Stomach (tissue), 8 donors: ENCODE measurements at regions not wholly inside any gene's neighbourhood (a gene's known extent, or its start where the extent isn't known, plus 50 kb on each side); places are given as distances from the start of the nearest gene placed in this dataset.

ENCODE experiments used
- DNase-seq, 2 donors: peaks; one replicate each; pipeline versions ENCODE4 v3.0.0 to v3.0.0-alpha.2; 2013 to 2019
- H3K27ac ChIP-seq, 5 donors: fragments of 200-600 bp in 4 of 5; sonication (generic) in 4 of 5; one replicate each; pipeline ENCODE4 v1.5.1; 2013 to 2019; ENCODE audit warnings: mild to moderate bottlenecking in 1 of 5, moderate library complexity in 1 of 5
- H3K27me3 ChIP-seq, 3 donors: fragments of 200-600 bp; sonication (generic); one replicate each; pipeline ENCODE4 v1.5.1; 2017 to 2019; ENCODE audit warnings: mixed run types in 1 of 3
- H3K36me3 ChIP-seq, 4 donors: fragments of 200-600 bp; sonication (generic); 1 replicate in 3 of 4; 2 replicates in 1 of 4; pipeline ENCODE4 v1.5.1; 2016 to 2019
- H3K4me1 ChIP-seq, 4 donors: fragments of 200-600 bp; sonication (generic); one replicate each; pipeline ENCODE4 v1.5.1; 2016 to 2019
- H3K4me3 ChIP-seq, 4 donors: fragments of 200-600 bp; sonication (generic) in 3 of 4; one replicate each; pipeline ENCODE4 v1.5.1; 2016 to 2019; ENCODE audit warnings: mild to moderate bottlenecking in 1 of 4
- H3K9me3 ChIP-seq, 4 donors: fragments of 200-600 bp; sonication (generic); one replicate each; pipeline ENCODE4 v1.5.1; 2016 to 2019
- EP300 ChIP-seq: sonication (generic); formaldehyde crosslinking; IDR thresholded peaks from one replicate; pipeline ENCODE4 v1.6.1; 2017; ENCODE audit warnings: antibody characterized with exemption
- POLR2A ChIP-seq, 4 donors: fragments of 450-650 bp; IDR thresholded peaks; one replicate each; pipeline ENCODE4 v1.6.1; 2016; ENCODE audit warnings: antibody characterized with exemption in 4 of 4, control low read depth in 2 of 4, mild to moderate bottlenecking in 1 of 4, moderate library complexity in 1 of 4
- POLR2AphosphoS5 ChIP-seq, 3 donors: sonication (generic); formaldehyde crosslinking; IDR thresholded peaks; one replicate each; pipeline ENCODE4 v1.6.1; 2016; ENCODE audit warnings: antibody characterized with exemption in 3 of 3
- WGBS, 5 donors: extraction: QIAGEN DNeasy Blood & Tissue Kit in 3 of 5; methylation state at CpG; one replicate each; pipeline versions ENCODE4 v1.1.5 to v1.1.7; 2013 to 2018; 5-methylcytosine and 5-hydroxymethylcytosine counted together
- intact Hi-C: fragments of 100-400 bp; cut with DNase I; formaldehyde crosslinking; loops from one replicate; pipeline ENCODE4 v1.15.1; 2023; ENCODE audit warnings: low total_unique reads
- TF ChIP-seq, protein P1 (sequence below), 7 experiments: fragments of 450-650 bp in 4 of 7; fragments of 200-600 bp in 3 of 7; sonication (generic) in 3 of 7; IDR thresholded peaks; one replicate each; pipeline ENCODE4 v1.5.1; 2016 to 2019; ENCODE audit warnings: antibody characterized with exemption in 7 of 7, control low read depth in 2 of 7, mild to moderate bottlenecking in 1 of 7
- donor health status: healthy with polysubstance abuse.
- donor health status: Bipolar disorder and iron deficiency.
- donor health status: healthy.

DNA sequence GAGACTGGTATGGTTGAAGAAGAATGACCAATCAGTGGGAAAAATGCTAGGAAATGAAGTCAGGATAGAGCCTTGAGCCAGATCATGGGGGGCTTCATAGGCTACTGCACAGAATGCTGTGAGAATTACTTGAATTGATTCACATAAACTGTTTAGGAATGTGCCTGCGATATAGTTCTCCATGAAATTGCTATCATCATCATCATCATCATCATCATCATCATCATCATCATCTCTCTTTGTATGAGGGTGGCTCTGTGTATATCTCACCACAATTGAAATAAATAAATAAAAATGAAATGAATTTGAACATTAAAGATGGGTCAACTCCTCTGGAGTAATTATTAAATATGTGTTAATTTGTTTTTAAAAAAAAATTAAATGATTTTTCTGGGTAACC is 148.6 kb upstream of the LEF1 start:
- no peak for DNase-seq
- Histone ChIP-seq H3K9me3 (peaks cover 0 to 5% (median 0%) of the 10 kb centered on the region in 4 donors), H3K27ac (no peak overlapping the region), H3K4me1 (no peaks in the 10 kb centered on the region), H3K36me3 (no peaks in the 10 kb centered on the region), H3K27me3 (no peaks in the 10 kb centered on the region), H3K4me3 (no peak overlapping the region)
- intact Hi-C loops, result no loop called here
- 90 to 100% (median 94%) methylated on average over 1 of the region's 1 CpG for WGBS, 5 donors
- TF ChIP-seq, protein P1, sequence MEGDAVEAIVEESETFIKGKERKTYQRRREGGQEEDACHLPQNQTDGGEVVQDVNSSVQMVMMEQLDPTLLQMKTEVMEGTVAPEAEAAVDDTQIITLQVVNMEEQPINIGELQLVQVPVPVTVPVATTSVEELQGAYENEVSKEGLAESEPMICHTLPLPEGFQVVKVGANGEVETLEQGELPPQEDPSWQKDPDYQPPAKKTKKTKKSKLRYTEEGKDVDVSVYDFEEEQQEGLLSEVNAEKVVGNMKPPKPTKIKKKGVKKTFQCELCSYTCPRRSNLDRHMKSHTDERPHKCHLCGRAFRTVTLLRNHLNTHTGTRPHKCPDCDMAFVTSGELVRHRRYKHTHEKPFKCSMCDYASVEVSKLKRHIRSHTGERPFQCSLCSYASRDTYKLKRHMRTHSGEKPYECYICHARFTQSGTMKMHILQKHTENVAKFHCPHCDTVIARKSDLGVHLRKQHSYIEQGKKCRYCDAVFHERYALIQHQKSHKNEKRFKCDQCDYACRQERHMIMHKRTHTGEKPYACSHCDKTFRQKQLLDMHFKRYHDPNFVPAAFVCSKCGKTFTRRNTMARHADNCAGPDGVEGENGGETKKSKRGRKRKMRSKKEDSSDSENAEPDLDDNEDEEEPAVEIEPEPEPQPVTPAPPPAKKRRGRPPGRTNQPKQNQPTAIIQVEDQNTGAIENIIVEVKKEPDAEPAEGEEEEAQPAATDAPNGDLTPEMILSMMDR (IDR thresholded peaks at IDR 0.05), result no peak
- TF ChIP-seq POLR2AphosphoS5 (IDR thresholded peaks at IDR 0.05) (no peak), POLR2A (IDR thresholded peaks at IDR 0.05) (no peak), EP300 (no peak)

DNA sequence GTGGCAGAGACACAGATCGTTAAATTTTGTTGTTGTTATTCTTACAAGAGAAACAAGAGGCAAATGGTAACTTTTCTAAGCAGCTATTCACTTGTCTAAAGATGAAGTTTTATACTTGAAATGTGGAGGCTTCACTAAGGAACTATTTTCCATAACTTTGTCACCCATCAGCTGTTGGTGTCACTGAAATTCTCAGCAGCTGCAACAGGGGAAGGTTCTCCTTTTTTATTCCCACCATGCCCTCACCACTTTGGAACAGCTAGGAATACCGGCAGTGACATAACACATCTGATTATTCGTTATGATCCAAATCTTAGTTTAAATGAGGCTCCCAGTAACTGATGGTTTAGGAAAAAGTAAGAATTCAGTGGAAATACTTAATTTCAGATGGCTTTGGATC is 147.0 kb upstream of the LEF1 start:
- Histone ChIP-seq H3K4me3 (no peak overlapping the region), H3K27ac (no peak overlapping the region), H3K9me3 (no peaks in the 10 kb centered on the region), H3K36me3 (no peaks in the 10 kb centered on the region), H3K4me1 (no peaks in the 10 kb centered on the region), H3K27me3 (no peaks in the 10 kb centered on the region)
- WGBS, 5 donors, result 83 to 86% (median 85%) methylated on average over 3 of the region's 3 CpGs
- TF ChIP-seq POLR2A (IDR thresholded peaks at IDR 0.05) (no peak), EP300 (no peak), POLR2AphosphoS5 (IDR thresholded peaks at IDR 0.05) (no peak)
- TF ChIP-seq, protein P1 (IDR thresholded peaks at IDR 0.05), result no peak
- intact Hi-C loops, result no loop called here
- peak in 1 of 2 donors; percentile 17 for DNase-seq

DNA sequence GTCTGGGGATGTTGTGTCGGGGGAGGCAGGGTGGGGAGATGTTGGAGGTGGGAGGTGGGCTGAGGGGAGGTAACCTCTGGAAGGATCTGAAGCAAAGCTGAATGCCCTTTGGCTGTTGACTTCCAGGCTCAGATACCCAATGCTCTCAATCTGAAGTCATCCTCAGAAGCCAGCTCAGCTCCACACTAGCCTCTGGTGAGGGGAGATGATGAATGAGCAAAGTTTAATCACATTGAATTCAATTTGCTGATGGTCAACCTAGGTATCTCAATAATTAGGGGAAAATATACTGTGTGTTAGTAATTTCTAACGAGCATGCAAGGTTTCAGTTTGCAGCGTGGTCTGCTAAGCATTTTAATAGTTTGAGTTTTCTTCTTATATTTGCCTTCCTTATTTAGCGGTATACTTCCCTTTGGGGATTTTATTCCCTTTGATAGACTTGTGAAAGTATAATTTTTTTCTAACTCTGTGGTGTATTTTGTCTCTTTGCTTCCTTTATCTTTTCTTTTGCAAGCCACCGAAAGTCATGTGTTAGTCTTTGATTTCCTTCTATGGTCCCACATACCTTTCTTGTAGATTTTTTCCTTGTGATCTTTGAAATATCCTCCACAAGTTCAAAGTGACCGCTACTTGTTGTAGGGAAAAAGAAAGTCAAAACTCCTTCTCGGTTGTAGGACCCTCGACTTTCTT is 146.3 kb upstream of the LEF1 start:
- TF ChIP-seq POLR2A (IDR thresholded peaks at IDR 0.05) (no peak), EP300 (no peak), POLR2AphosphoS5 (IDR thresholded peaks at IDR 0.05) (no peak)
- TF ChIP-seq, protein P1 (IDR thresholded peaks at IDR 0.05), result no peak
- no peak for DNase-seq
- 62 to 73% (median 68%) methylated on average over 8 of the region's 8 CpGs for WGBS, 5 donors
- Histone ChIP-seq H3K27ac (no peak overlapping the region), H3K4me3 (no peak overlapping the region), H3K27me3 (no peaks in the 10 kb centered on the region), H3K9me3 (peaks cover 0 to 5% (median 0%) of the 10 kb centered on the region in 4 donors), H3K4me1 (no peaks in the 10 kb centered on the region), H3K36me3 (no peaks in the 10 kb centered on the region)
- intact Hi-C loops, result no loop called here

DNA sequence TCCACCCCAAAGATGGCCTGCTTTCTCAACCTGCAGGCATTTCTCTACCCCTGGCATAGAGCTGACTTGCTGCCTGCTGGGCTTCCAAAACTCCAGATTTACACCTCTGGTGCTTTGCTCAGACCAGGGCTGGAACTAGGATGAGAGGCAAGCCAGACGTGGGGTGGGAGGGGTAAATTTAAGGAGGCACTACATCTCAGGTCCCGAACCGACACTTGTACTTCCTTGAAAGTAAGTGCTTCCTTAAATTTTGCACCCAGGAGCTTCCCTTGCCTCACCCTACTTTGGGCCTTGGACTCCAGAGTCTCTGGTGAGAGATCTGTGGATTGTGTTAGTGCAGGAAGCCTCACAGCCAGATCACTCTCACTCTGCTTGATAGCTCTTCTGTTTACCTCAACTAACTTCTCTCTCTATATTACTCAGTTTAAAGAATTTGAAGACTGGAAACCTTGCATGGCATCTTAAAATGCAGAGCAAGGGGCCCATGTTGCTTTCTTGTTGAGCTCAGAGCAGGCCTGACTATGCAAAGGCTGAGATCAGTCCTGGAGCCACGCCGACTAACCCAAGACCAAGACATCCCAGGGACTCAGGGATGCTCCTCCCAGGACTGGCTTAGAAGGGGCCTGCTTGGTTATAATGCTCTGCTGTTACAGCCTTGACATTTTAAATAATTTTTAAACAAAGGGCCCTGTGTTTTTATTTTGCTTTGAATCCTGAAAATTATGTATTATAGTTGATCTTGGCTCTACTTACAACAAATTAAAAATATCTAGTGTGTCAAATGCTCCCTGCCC is 145.0 kb upstream of the LEF1 start:
- Histone ChIP-seq H3K4me1 (no peaks in the 10 kb centered on the region), H3K27ac (no peak overlapping the region), H3K4me3 (no peak overlapping the region), H3K27me3 (no peaks in the 10 kb centered on the region), H3K9me3 (peaks cover 0 to 8% (median 0%) of the 10 kb centered on the region in 4 donors), H3K36me3 (no peaks in the 10 kb centered on the region)
- intact Hi-C loops, result no loop called here
- 81 to 84% (median 82%) methylated on average over 5 of the region's 5 CpGs for WGBS, 5 donors
- no peak for DNase-seq
- no peak for TF ChIP-seq EP300
- TF ChIP-seq, protein P1 (IDR thresholded peaks at IDR 0.05), result no peak
- TF ChIP-seq POLR2A (IDR thresholded peaks at IDR 0.05), result no peak
- no peak for TF ChIP-seq POLR2AphosphoS5 (IDR thresholded peaks at IDR 0.05)
